SW 1271 (cell line): ENCODE measurements at regions not wholly inside any gene's neighbourhood (a gene's known extent, or its start where the extent isn't known, plus 50 kb on each side); places are given as distances from the start of the nearest gene placed in this dataset.

Source experiments
- DNase-seq, 2 experiments: peaks; one replicate each; lab custom pipeline; 2025; lab: John Stamatoyannopoulos, UW

- DNase-seq, result no peak
Observed at GRCh38 chr7:142371586-142372377, 113.9 kb upstream of the PRSS58 start.

GRCh38 chr7:142365410-142365842 lies 107.6 kb upstream of the PRSS58 start:
- DNase-seq, result no peak

GRCh38 chr7:142364551-142364950 lies 106.7 kb upstream of the PRSS58 start:
- DNase-seq, result no peak

GRCh38 chr7:142362349-142362748 lies 104.5 kb upstream of the PRSS58 start:
- no peak for DNase-seq

GRCh38 chr7:142359694-142360279 lies 101.9 kb upstream of the PRSS58 start:
- DNase-seq, result no peak

- DNase-seq, result peak in 1 of 2 experiments; percentile 76
Observed at GRCh38 chr7:142357953-142358520, 100.2 kb upstream of the PRSS58 start.

GRCh38 chr7:142356166-142356565 lies 98.3 kb upstream of the PRSS58 start:
- DNase-seq, result no peak

- no peak for DNase-seq
Observed at GRCh38 chr7:142355328-142355727, 97.5 kb upstream of the PRSS58 start.

GRCh38 chr7:142353147-142354060 lies 95.5 kb upstream of the PRSS58 start:
- DNase-seq, result no peak

GRCh38 chr7:142352543-142352942 lies 94.7 kb upstream of the PRSS58 start:
- no peak for DNase-seq

- DNase-seq, result no peak
Observed at GRCh38 chr7:142351145-142351544, 93.3 kb upstream of the PRSS58 start.

- DNase-seq, result no peak
Observed at GRCh38 chr7:142349670-142350405, 92.0 kb upstream of the PRSS58 start.

GRCh38 chr7:142348921-142349405 lies 91.1 kb upstream of the PRSS58 start:
- no peak for DNase-seq

- DNase-seq, result no peak
Observed at GRCh38 chr7:142348100-142348499, 90.2 kb upstream of the PRSS58 start.

GRCh38 chr7:142347091-142347490 lies 89.2 kb upstream of the PRSS58 start:
- DNase-seq, result no peak

GRCh38 chr7:142345811-142346210 lies 88.0 kb upstream of the PRSS58 start:
- DNase-seq, result no peak

GRCh38 chr7:142338633-142339501 lies 81.0 kb upstream of the PRSS58 start:
- DNase-seq, result no peak

GRCh38 chr7:142337054-142338001 lies 79.5 kb upstream of the PRSS58 start:
- DNase-seq, result no peak

- no peak for DNase-seq
Observed at GRCh38 chr7:142334806-142335205, 76.9 kb upstream of the PRSS58 start.
